ENCODE measurements at regions not wholly inside any gene's neighbourhood (a gene's known extent, or its start where the extent isn't known, plus 50 kb on each side); places are given as distances from the start of the nearest gene placed in this dataset.
"Not testable (repeated sequence)": the region's sequence is repeated elsewhere in the genome, so short reads cannot be mapped to it uniquely, and the experiment has no call there.

DNA sequence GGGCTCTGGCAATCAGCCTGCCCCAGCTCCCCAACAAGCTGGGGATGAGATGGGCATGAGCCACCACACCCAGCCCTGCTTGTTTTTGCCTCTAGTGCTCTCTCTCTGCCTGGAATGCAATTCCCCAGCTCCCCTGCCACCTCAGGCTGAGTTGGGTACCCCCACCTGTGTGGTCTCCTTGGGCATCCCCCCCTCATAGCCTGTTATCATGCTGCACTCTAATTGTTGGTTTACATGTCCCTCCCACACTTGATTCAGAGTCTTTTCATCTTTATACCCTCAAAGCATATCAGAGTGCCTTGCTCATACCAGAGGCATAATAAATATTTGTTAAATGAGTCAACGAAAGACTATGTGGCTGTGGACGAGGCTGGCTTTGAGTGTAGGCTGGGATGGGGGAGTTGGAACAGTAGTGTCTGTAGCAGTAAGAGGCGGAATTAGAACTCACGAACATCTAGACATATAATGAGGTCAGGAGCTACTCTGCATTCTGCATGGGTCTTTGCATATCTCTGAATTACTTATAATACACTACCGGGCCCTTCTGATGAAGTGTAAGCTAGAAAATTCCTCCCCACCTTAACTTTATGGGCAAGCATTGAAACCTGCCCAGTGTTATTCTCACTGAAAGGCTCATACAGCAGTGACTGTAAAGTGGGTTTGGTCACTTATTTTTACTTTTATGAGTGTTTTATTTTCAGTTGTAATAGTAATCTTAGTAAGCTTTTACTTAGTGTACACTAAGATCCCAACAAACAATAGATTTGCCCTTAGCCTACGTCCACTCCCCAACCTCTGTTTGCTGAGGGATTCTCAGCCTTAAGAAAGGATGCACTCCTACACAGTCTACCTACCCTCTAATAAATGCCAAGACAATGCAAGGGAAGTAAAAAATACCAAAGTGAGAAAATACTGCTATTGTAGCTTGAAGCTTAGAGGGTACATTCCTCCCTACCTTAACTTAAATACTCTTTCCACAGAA lies 58.7 kb downstream of the EDN1 start:
- DNase-seq = no peak

DNA sequence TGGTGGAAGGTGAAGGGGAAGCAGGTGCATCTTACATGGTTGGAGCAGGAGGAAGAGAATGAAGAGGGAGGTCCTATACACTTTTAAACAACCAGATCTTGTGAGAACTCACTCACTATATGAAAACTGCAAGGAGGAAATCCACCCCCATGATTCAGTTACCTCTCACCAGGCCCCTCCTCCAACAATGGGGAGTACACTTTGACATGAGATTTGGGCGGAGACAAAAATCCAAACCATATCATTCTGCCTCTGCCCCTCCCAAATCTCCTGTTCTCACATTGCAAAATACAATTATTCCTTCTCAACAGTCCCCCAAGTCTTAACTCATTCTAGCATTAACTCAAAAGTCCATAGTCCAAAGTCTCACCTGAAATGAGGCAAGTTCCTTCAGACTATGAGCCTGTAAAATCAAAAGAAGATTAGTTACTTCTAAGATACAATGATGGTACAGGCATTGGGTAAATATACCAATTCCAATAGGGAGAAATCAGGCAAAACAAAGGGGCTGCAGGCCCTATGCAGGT lies 60.5 kb downstream of the EDN1 start:
- no peak for DNase-seq

DNA sequence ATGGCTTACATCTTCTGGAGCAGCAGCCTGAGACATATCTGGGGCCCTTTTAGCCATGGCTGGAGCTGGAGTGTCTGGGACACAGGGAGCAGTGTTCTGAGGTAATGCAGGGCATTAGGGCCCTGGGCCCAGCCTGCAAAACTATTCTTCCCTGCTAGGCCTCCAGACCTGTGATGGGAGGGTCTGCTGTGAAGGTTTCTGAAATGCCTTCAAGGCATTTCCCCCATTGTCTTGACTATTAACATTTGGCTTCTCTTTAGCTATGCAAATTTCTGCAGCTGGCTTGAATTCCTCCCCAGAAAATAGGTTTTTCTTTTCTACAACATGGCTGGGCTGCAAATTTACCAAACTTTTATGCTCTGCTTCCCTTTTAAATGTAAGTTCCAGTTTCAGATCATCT lies 61.5 kb downstream of the EDN1 start:
- DNase-seq = no peak

DNA sequence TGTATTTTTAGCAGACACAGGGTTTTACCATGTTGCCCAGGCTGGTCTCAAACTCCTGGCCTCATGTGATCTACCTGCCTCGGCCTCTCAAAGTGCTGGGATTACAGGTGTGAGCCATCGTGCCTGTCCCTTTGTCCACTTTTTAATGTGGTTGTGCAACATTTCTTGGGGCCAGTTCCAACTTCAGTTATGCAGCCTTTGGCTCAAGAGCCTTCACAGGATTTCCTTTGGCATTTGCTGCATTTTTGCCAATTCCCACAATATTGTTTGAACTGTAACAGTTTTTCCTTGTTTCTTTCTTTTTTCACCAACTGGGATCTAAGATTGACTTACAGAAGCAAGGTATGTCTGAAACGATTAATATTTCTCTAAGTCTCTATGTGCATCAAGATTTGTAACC lies 63.6 kb downstream of the EDN1 start:
- no peak for DNase-seq

DNA sequence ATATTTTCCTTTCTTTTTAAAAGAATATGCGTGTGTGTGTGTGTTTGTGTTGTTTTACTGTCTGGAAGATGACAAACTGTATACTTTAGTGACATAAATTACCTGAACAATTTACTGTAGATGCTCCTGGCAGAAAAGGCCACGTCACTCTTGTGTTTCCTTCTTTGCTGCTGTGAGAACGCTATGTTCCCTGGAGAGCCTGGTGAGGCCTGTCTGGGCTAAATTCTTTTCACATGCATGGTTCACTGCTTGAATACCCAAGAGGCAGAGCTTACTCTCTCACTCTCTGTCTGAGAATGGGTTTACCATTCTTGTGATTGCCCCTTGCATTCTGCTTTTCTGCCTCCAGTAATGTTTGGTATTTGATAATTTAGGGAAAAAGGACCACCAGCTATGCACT lies 64.3 kb downstream of the EDN1 start:
- DNase-seq = no peak

DNA sequence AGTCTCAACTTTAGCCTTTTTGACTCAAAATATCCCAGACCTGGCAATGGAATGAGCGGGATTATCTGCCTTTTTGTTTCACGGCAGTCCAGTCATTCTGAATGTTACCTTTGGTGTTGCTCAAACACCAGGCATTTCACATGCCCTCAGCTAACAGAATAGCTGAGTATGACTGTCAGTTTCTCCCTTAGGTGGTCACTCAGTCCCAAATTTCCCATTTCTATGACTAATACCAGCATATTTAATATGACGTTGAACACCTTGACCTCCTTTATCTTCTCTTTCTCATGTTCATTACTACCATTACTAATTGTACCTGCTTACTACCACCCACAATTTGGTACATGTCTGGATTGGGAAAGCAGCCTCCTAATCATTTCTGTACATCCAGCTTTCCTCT lies 65.2 kb downstream of the EDN1 start:
- DNase-seq = no peak

DNA sequence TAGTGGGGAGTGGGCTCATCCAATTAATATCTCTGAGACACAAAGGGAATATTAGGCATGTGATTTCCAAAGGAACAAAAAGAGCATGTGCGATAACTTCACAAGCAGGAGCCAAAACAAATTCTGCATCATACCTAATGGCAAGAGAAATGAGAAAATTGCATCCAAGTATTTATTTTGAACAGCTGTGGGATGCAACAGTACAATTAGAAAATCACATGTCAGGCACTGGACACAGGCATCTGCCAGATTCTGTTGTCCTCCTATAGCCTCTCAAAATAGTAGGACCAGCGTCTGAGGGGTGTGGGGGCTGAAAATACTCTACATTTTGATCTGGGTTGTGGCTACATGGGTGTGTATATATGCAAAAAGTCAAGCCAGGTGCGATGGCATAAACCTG lies 66.3 kb downstream of the EDN1 start:
- DNase-seq = no peak

DNA sequence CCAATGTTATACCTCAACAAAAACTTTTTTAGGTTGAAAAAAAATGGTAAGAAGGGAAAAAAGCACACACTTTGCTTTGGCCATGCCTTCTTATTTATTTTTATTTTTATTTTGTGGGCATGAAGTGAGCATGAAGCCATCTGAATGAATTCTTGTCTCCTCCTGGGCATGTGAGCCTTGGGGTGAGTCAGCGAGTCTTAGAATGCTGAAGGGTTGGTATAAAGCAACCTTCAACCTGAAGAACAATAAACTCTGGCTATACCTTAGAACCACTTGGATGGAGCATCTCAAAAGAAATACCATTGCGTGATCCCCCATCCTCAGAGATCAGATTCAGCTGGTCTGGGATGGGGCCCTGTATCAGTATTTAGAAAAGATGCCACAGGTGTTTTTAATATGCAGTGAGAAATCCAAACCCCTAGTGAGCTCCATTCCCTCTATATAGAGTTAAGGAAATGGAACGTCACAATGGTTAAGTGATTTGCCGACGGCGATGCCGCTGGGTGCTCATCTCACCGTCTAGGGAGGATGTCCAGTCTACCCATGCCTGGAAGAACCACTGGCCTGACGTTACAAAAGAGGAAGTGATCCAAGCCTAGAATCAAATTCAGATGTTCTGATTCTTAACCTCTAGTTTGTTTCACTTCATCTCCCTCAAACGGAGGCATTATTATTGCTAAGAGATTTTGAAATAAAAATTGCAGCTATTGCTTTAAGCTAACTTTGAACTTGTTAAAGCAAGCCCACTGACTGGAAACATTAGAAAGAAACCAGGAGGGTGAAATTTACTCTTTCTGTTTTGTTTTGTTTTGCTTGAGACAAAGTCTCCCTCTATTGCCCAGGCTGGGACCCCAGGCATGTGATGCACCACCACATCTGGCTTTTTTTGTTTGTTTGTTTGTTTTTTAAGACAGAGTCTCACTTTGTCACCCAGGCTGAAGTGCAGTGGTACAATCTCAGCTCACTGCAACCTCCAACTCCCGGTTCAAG lies 67.1 kb downstream of the EDN1 start:
- DNase-seq = no peak

DNA sequence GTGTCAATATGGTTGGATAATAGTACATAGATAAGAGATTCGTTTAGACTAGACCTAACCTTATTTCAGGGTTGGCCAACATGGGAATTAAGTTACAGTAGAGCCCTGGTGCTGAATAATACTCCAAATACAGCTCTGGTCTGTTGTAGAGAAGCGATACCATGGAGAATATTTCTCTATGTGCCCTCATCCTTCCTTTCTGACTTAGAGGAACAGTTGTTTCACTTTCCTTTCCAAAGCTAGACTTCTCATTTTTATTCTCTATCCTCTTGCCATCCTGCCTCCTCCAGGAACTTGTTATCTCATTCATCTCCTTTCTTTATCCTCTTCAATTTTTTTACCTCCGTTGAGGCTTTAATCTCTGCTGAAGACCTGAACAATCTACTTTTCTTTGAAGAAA lies 68.9 kb downstream of the EDN1 start:
- DNase-seq = no peak

DNA sequence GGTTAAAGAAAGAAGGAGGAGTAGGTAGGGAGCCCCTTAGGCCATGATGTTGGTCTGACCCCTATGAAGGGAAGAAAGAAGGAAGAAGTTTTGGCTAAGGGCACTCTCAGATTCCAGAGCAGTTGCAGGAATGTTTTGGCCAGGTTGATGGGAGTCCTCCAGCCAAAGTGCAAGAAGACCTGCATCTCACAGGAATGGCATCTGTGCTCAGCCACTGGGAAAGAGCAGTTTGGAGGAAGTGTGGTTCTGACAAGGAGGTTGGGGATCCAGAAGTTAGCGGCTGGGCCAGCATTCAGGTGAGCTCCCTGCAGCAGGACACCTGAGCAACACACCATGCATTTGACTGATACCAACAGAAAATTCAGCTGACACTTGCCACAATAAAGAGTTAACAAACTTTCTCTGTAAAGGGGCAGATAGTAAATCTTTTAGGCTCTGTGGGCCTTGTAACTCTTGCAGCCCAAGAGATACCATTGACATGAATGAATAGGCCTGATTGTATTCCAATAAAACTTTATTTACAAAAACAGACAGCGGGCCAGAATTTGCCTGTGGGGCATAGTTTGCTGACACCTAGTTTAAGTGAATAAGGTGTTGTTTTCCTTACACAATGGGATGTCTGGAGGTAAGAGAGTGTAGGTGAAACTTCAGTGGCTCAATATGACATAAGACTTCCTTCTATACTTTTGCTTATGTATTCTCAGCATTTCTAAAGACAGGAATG lies 71.0 kb downstream of the EDN1 start:
- no peak for DNase-seq

DNA sequence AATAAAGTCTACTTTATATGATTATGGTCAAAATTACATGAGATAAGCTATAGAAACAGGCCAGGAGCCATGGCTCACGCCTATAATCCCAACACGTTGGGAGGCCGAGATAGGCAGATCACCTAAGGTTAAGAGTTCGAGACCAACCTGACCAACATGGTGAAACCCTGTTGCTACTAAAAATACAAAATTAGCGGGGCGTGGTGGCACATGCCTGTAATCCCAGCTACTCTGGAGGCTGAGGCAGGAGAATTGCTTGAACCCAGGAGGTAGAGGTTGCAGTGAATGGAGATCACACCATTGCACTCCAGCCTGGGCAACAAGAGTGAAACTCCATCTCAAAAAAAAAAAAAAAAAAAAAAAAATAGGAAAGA lies 73.1 kb downstream of the EDN1 start:
- not testable (repeated sequence) for DNase-seq

DNA sequence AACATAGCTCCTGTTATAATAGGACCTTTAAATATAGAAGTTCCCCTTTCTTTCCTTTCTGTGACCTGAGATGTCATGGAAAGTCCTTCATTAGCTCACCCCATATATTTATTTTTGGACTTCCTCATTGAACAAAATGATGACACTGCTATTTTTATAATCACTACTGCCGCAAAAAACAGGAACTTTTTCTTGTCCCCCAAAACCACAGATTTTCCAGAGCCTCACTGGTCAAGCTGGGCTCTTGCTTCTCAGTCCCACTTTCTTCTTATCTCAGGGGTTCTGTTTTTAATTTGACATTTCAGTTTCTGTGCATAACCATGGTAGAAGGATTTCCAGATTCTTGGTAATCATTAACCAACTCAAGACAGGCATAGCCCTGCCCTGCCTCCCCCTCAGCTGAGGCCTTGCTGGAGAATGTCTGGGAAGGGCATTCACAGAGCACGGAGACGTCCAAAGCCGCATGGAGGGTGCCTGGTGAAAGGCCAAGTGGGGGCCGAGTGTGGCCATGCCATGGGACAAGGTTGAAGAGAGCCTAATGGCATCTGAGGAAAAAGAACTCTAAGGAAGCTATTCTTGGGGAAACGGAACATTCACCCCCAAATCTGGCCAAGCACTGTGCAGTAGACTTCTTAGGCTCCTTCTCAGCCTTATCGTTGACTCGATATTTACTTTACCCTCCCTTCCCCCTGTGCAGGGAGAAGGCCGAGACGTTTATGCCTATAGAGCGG lies 73.7 kb downstream of the EDN1 start:
- DNase-seq = no peak

DNA sequence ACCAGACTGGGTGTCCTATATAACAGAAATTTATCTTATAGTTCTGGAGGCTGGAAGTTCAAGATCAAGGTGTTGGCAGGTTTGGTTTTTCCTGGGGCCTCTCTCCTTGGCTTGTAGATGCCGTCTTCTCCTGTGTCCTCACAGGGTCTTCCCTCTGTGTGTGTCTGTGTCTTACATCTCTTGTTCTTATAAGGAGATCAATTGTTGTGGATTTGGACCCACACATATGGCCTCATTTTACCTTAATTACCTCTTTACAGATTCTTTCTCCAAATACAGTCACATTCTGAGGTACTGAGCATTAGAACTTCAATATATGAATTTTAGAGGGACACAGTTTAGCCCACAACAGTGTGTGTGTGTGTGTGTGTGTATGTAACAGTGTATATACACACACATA lies 74.5 kb downstream of the EDN1 start:
- no peak for DNase-seq

DNA sequence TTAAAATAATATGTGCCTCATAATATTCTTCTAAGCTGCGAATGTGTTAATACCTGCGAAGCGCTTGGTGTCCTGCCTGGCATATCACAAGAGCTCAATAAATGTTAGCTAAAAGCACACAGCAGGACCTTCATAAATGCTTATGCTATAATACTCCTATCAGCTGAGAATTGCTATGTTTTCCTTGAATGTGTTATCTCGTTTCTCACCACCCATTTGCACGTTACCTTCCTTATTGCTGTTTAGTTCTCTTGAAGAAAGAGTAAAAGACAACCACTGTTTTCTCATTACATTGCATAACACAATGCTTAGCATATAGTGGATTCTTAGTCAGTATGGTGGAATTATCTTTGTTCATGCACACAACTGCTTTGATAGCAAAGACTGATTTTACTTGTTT lies 76.6 kb downstream of the EDN1 start:
- DNase-seq = no peak

DNA sequence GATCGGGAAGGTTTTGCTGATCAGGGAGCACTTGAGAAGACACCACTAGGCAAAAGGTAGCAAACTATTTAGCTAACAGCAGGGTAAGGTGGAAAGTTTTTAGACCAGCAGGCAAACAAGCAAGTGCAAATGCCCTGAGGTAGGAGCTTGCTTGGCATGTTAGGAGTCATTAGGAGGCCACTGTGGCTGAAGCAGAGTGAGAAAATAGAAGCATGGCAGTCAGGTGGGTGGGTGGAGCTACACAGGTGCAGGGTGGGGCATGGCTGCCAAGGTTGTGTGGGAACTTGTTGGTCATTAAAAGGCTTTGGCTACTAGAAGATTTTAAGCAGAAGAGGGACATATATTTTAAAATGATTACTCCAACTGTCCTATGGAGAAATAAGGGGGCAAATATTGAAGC lies 77.3 kb downstream of the EDN1 start:
- no peak for DNase-seq

DNA sequence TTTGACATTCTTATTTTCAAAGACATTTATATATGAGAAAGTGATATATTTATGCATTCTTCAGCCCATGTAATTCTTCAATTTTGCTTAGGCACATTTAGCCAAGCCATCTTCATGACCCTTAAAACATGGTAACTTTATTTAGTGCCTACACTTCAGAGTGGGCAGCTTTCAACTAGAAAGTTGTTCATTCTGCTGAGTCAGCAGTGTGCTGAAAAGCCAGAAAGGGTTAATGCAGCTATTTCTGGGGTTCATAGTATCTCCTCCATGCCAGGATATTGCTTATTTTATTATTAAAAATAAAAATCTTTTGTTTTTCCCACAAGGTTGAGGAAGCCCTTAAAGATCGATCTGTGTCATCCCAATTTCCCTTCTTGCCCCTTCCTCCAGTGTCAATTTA lies 79.2 kb downstream of the EDN1 start:
- no peak for DNase-seq

DNA sequence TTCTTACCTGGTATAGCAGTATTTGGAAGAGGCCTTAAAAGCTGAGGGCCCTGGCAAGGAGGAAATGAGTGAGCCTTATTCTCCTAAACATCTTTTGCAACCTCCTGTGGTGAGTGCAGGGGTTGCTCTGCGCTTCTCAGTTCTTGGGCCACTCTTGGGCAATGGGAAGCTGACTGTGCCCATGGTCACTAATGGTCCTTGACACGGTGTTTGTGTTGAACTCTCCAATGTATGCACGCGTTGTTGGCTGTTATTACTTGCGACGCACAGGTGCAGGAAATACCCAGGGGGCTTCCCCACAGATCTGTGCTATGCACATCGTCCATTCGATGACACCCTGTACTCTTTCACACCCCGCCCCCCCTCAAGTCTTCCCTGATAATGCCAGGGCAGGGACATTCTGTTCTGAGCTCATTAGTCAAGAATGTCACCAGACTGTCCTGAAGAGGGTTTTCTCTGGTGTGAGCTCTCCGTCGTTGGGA lies 79.7 kb downstream of the EDN1 start:
- DNase-seq = no peak

DNA sequence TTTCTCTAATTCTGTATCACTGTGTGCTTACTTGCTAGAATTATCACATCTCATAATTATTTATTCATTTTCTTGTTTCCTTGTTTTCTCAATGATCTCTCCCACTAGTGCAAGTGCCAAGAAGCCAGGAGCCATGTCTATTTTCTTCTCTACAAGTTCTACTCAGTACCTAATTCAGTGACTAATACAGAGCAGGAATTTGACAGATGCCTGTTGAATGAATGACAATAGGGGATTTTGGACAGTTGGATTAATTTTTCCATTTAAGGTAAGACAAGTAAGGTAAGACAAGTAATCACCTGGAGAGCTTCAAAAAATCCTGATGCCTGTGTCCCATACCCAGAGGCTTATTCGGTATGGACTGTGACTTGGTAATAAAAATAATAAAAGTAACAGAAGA lies 81.0 kb downstream of the EDN1 start:
- DNase-seq = no peak

DNA sequence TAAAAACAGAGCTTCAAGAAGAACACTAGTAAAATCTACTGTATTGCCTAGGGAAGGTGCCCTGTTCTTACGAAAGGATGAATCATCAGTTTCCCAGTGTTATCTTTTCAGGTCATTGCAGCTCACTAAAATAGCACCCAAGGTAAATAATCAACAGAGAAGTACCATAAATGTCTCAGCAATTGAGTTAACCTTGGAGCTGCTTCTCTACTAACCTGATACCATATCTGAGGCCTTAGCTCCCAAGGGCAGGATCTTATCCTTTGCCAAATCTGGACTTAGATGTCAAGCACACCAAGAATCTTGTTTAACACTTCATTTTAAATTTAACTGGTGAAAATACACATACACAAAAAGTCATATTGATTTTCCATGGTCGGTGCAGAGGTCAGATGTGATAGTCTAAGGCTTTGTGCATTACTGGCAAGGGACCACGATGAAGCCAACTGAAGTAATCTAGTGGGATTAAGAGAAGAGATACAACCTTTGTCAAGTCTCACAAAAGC lies 81.5 kb downstream of the EDN1 start:
- DNase-seq = no peak

DNA sequence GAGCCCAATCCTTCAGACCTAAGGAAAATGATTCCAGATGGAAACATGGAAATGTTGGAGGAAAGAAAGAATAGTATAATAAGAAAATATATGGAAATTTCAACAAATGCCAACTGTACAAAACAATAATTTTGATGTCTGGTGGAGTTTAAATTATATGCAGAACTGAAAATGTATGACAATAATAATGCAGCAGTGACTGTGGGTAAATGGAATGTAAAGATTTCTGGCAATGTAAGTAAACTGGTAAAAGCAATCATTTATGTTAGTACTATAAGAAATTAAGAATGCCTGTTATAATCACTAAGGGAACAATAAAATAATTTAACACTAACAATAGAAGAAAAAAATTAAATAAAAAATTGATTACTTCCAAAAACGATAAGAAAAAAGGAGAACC lies 89.0 kb downstream of the EDN1 start:
- no peak for DNase-seq

DNA sequence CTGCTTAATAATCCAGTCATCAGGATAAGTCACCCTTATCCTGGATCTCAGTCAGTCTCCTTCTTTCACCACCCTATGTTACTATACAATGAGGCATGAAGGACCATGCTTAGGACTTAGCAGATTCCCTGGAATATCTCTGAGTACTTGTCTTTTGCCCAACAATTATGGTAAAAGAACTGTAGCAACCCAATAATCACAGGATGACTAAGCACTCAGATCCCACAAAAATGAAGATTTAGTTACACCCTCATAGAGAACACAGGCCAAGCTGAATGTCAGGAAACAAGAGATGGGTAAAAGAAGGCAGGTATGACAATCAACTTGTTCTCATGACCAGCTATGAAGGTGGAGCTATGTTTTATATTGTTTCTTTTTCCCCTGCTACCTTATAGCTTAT lies 91.4 kb downstream of the EDN1 start:
- no peak for DNase-seq

DNA sequence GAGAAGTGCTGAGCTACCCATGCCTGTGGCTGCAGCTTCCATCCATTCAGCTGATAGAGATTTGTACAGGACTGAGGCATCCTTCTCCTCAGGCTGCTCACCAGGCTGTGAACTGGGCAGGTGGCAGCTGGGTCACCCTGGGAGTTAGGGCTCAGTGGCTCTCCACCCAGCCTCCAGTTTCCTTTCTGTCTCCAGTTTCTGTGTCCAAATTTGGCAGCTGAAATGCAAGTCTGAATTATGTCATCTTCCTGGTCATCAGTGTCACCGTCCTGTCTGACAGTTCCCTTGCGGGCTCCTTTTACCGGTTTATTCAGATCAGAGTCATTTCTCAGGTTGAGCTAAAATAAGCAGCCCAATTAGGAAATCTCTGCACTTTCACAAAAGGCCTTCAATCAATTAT lies 93.3 kb downstream of the EDN1 start:
- DNase-seq = no peak

Measured in NCI-H146 (cell line).